IMR-90 (cell line): ENCODE measurements at regions not wholly inside any gene's neighbourhood (a gene's known extent, or its start where the extent isn't known, plus 50 kb on each side); places are given as distances from the start of the nearest gene placed in this dataset.

Source experiments
- ATAC-seq: fragments of 200-7000 bp; cut with Tn5 transposase; 2 replicates; pipeline ENCODE4 v1.9.1; 2020; ENCODE audit warnings: low read depth, mild to moderate bottlenecking, moderate library complexity
- BruUV-seq: library from RNA; stranded (reverse); fragments of 400-500 nt; replicated peaks from 2 replicates; lab custom pipeline; 2021; lab: Mats Ljungman, UMichigan
- CTCF ChIA-PET: fragments of 300-600 bp; formaldehyde crosslinking; extraction: SDS; loops from one replicate; lab custom pipeline; 2021; ENCODE audit warnings: antibody characterized with exemption; lab: Yijun Ruan, JAX
- POLR2A ChIA-PET: fragments of 300-600 bp; sonication (Branson Sonifier 250); formaldehyde crosslinking; loops from one replicate; lab custom pipeline; 2022; ENCODE audit warnings: antibody characterized with exemption; ENCODE audit not compliant: unreplicated experiment; lab: Charles Lee
- DNase-seq: peaks from one replicate; pipeline ENCODE4 v3.0.0; 2013
- H2AFZ ChIP-seq: replicated peaks from 2 replicates; pipeline ENCODE3; 2013; ENCODE audit warnings: low read length, mild to moderate bottlenecking; ENCODE audit not compliant: poor library complexity
- H2AK5ac ChIP-seq: 2 replicates; pipeline ENCODE4 v1.6.1; 2013; ENCODE audit warnings: low read depth, low read length, inconsistent platforms
- H2AK9ac ChIP-seq: replicated peaks from 2 replicates; pipeline ENCODE3; 2013; ENCODE audit warnings: mild to moderate bottlenecking, low read depth, low read length, moderate library complexity; ENCODE audit not compliant: poor library complexity
- H2BK120ac ChIP-seq: 2 replicates; pipeline ENCODE4 v1.6.1; 2013; ENCODE audit warnings: low read depth, low read length, inconsistent platforms
- H2BK15ac ChIP-seq: 3 replicates; pipeline ENCODE4 v1.6.1; 2013; ENCODE audit warnings: low read depth, low read length, inconsistent platforms
- H2BK20ac ChIP-seq: 2 replicates; pipeline ENCODE4 v1.6.1; 2013; ENCODE audit warnings: low read depth, mild to moderate bottlenecking, inconsistent platforms, low read length, moderate library complexity
- H2BK5ac ChIP-seq: 2 replicates; pipeline ENCODE4 v1.6.1; 2013; ENCODE audit warnings: mild to moderate bottlenecking, low read depth, low read length, inconsistent platforms; ENCODE audit not compliant: poor library complexity, severe bottlenecking
- H3K14ac ChIP-seq: replicated peaks from 2 replicates; pipeline ENCODE4 v1.6.1; 2013; ENCODE audit warnings: low read depth, low read length, inconsistent platforms
- H3K18ac ChIP-seq: 2 replicates; pipeline ENCODE4 v1.6.1; 2013; ENCODE audit warnings: low read depth, low read length, control low read depth
- H3K23ac ChIP-seq: 2 replicates; pipeline ENCODE4 v1.6.1; 2013; ENCODE audit warnings: low read depth, low read length, inconsistent platforms
- H3K27ac ChIP-seq: 2 replicates; pipeline ENCODE4 v1.5.1; 2013; ENCODE audit warnings: mild to moderate bottlenecking, control low read depth, low read length; ENCODE audit not compliant: insufficient read depth
- H3K27me3 ChIP-seq: 2 replicates; pipeline ENCODE4 v1.6.1; 2013; ENCODE audit warnings: low read length; ENCODE audit not compliant: control insufficient read depth, insufficient read depth
- H3K36me3 ChIP-seq: 2 replicates; pipeline ENCODE4 v1.6.1; 2013; ENCODE audit warnings: low read length, mixed read lengths; ENCODE audit not compliant: control insufficient read depth, insufficient read depth
- H3K4ac ChIP-seq: 2 replicates; pipeline ENCODE4 v1.6.1; 2013; ENCODE audit warnings: low read depth, low read length, inconsistent platforms
- H3K4me1 ChIP-seq: 2 replicates; pipeline ENCODE4 v1.6.1; 2013; ENCODE audit warnings: low read length, mixed read lengths; ENCODE audit not compliant: control insufficient read depth, insufficient read depth
- H3K4me2 ChIP-seq: 2 replicates; pipeline ENCODE4 v1.6.1; 2013; ENCODE audit warnings: low read depth, mild to moderate bottlenecking, control low read depth, low read length, moderate library complexity
- H3K4me3 ChIP-seq: 2 replicates; pipeline ENCODE4 v1.5.1; 2013; ENCODE audit warnings: low read depth, mild to moderate bottlenecking, control low read depth, low read length, moderate library complexity; ENCODE audit not compliant: insufficient read depth
- H3K56ac ChIP-seq: 2 replicates; pipeline ENCODE4 v1.6.1; 2013; ENCODE audit warnings: low read length, inconsistent platforms; ENCODE audit not compliant: insufficient read depth; ENCODE audit errors: extremely low read depth
- H3K79me1 ChIP-seq, 2 experiments: 2 replicates each; pipeline ENCODE4 v1.6.1; 2013; ENCODE audit warnings: low read length in 2 of 2, inconsistent platforms in 1 of 2, low read depth in 1 of 2
- H3K9ac ChIP-seq: 2 replicates; pipeline ENCODE4 v1.6.1; 2013; ENCODE audit warnings: low read depth, low read length, control low read depth
- H3K9me1 ChIP-seq: 2 replicates; pipeline ENCODE4 v1.6.1; 2013; ENCODE audit warnings: low read length, inconsistent platforms; ENCODE audit not compliant: insufficient read depth
- H3K9me3 ChIP-seq: 2 replicates; pipeline ENCODE4 v1.6.1; 2013; ENCODE audit warnings: low read length; ENCODE audit not compliant: control insufficient read depth, insufficient read depth
- H4K20me1 ChIP-seq: 2 replicates; pipeline ENCODE4 v1.6.1; 2013; ENCODE audit warnings: low read length, inconsistent platforms; ENCODE audit not compliant: insufficient read depth
- H4K5ac ChIP-seq: 2 replicates; pipeline ENCODE4 v1.6.1; 2013; ENCODE audit warnings: mild to moderate bottlenecking, low read depth, low read length, control low read depth
- H4K8ac ChIP-seq, 2 experiments: 2 replicates each; pipeline ENCODE4 v1.6.1; 2013; ENCODE audit warnings: low read depth in 2 of 2, low read length in 2 of 2, control low read depth in 1 of 2, inconsistent platforms in 1 of 2
- H4K91ac ChIP-seq: 2 replicates; pipeline ENCODE4 v1.6.1; 2013; ENCODE audit warnings: low read depth, low read length, inconsistent platforms; ENCODE audit not compliant: insufficient read depth
- BHLHE40 ChIP-seq: fragments of 150-350 bp; IDR thresholded peaks from 2 replicates; pipeline ENCODE4 v1.6.1; 2016; ENCODE audit warnings: mild to moderate bottlenecking, low read depth, low read length
- CEBPB ChIP-seq: IDR thresholded peaks from 2 replicates; pipeline ENCODE4 v1.6.1; 2012; ENCODE audit warnings: low read depth, low read length, improper control_type of control experiment
- CHD1 ChIP-seq: IDR thresholded peaks from 2 replicates; pipeline ENCODE4 v1.6.1; 2012; ENCODE audit warnings: low read depth, low read length, improper control_type of control experiment
- CTCF ChIP-seq: conservative IDR thresholded peaks from 2 replicates; pipeline ENCODE4 v1.5.1; 2012; ENCODE audit warnings: mild to moderate bottlenecking, low read depth, low read length, improper control_type of control experiment
- ELK1 ChIP-seq: fragments of 150-350 bp; IDR thresholded peaks from 2 replicates; pipeline ENCODE4 v1.6.1; 2016; ENCODE audit warnings: low read depth, mild to moderate bottlenecking, low read length, moderate library complexity, borderline replicate concordance
- FOS ChIP-seq: fragments of 150-350 bp; IDR thresholded peaks from 2 replicates; pipeline ENCODE4 v1.6.1; 2016; ENCODE audit warnings: low read depth, low read length
- MAFK ChIP-seq: IDR thresholded peaks from 2 replicates; pipeline ENCODE4 v1.6.1; 2012; ENCODE audit warnings: low read depth, low read length, improper control_type of control experiment
- MAZ ChIP-seq: IDR thresholded peaks from 2 replicates; pipeline ENCODE4 v1.6.1; 2012; ENCODE audit warnings: low read depth, mild to moderate bottlenecking, low read length, improper control_type of control experiment, moderate library complexity, borderline replicate concordance
- MXI1 ChIP-seq: IDR thresholded peaks from 2 replicates; pipeline ENCODE4 v1.6.1; 2012; ENCODE audit warnings: low read depth, mild to moderate bottlenecking, low read length, moderate library complexity, borderline replicate concordance
- NFE2L2 ChIP-seq: fragments of 150-350 bp; IDR thresholded peaks from 2 replicates; pipeline ENCODE4 v1.6.1; 2016; ENCODE audit warnings: low read depth, mild to moderate bottlenecking, low read length
- POLR2A ChIP-seq: IDR thresholded peaks from 2 replicates; pipeline ENCODE4 v1.6.1; 2012; ENCODE audit warnings: mild to moderate bottlenecking, low read depth, low read length
- RAD21 ChIP-seq: IDR thresholded peaks from 2 replicates; pipeline ENCODE4 v1.6.1; 2012; ENCODE audit warnings: low read length, improper control_type of control experiment
- RCOR1 ChIP-seq: IDR thresholded peaks from 2 replicates; pipeline ENCODE4 v1.6.1; 2012; ENCODE audit warnings: mild to moderate bottlenecking, low read length, improper control_type of control experiment; ENCODE audit not compliant: insufficient replicate concordance
- RFX5 ChIP-seq: IDR thresholded peaks from 2 replicates; pipeline ENCODE4 v1.8.0; 2012; ENCODE audit warnings: low read depth, mild to moderate bottlenecking, low read length, moderate library complexity
- SMC3 ChIP-seq: fragments of 150-350 bp; IDR thresholded peaks from 2 replicates; pipeline ENCODE4 v1.6.1; 2016; ENCODE audit warnings: low read depth, mild to moderate bottlenecking, antibody characterized with exemption, low read length, moderate library complexity
- USF2 ChIP-seq: fragments of 150-350 bp; IDR thresholded peaks from 2 replicates; pipeline ENCODE4 v1.6.1; 2017; ENCODE audit warnings: mild to moderate bottlenecking, antibody characterized with exemption, low read length, low read depth
- WGBS, 2 experiments: methylation state at CpG; one replicate each; pipeline versions ENCODE4 v1.1.5 to v1.1.7; 2013; ENCODE audit warnings: missing lambda C conversion rate in 2 of 2; ENCODE audit not compliant: insufficient read length in 1 of 2; ENCODE audit errors: extremely low coverage in 2 of 2; 5-methylcytosine and 5-hydroxymethylcytosine counted together
- dilution Hi-C: fragments of 300-500 bp; cut with HindIII; formaldehyde crosslinking; loops from one replicate; pipeline ENCODE4 v1.14.3; 2018; ENCODE audit warnings: low sequenced_read_pairs; ENCODE audit not compliant: unreplicated experiment
- in situ Hi-C: fragments of 300-500 bp; cut with MboI; formaldehyde crosslinking; loops from 3 replicates; pipeline ENCODE4 v1.14.3; 2019; ENCODE audit warnings: low sequenced_read_pairs, inconsistent platforms, mixed read lengths
- intact Hi-C: fragments of 100-400 bp; cut with micrococcal nuclease; formaldehyde crosslinking; loops from 2 replicates; pipeline ENCODE4 v1.10.0; 2022

GRCh38 chr18:70578480-70578879 is 289.6 kb downstream of the SOCS6 start:
- no peak overlapping the region for H3K56ac ChIP-seq
- no peak overlapping the region for H3K18ac ChIP-seq
- H2AK5ac ChIP-seq: no peak overlapping the region
- ChIA-PET POLR2A (no interaction called here), CTCF (no interaction called here)
- BruUV-seq: no TSS peak
- no peak overlapping the region for H3K4me3 ChIP-seq
- ATAC-seq (no peak), DNase-seq (no peak)
- H2BK5ac ChIP-seq: no peak overlapping the region
- in situ Hi-C loops (no loop called here), dilution Hi-C loops (no loop called here), intact Hi-C loops (no loop called here)
- no peak overlapping the region for H3K23ac ChIP-seq
- H2BK15ac ChIP-seq: no peak overlapping the region
- no peaks in the 10 kb centered on the region for H3K9me3 ChIP-seq
- no peak overlapping the region for H4K8ac ChIP-seq
- no peak for TF ChIP-seq CTCF
- no peak for TF ChIP-seq MAZ
- no peak for TF ChIP-seq USF2
- no peak for TF ChIP-seq RCOR1
- no peak for TF ChIP-seq MAFK
- TF ChIP-seq RFX5: no peak
- no peak for TF ChIP-seq CHD1
- TF ChIP-seq CEBPB: no peak
- TF ChIP-seq MXI1: no peak
- TF ChIP-seq ELK1: no peak
- TF ChIP-seq SMC3: no peak
- no peak for TF ChIP-seq NFE2L2
- no peak for TF ChIP-seq FOS
- no peak for TF ChIP-seq POLR2A
- TF ChIP-seq RAD21: no peak
- TF ChIP-seq BHLHE40: no peak
- no peaks in the 10 kb centered on the region for H4K20me1 ChIP-seq
- H4K91ac ChIP-seq: no peak overlapping the region
- no peak overlapping the region for H2BK120ac ChIP-seq
- no peak overlapping the region for H3K27ac ChIP-seq
- H3K4me2 ChIP-seq: no peak overlapping the region
- H3K27me3 ChIP-seq: no peaks in the 10 kb centered on the region
- H3K4ac ChIP-seq: no peak overlapping the region
- no peak overlapping the region for H2AK9ac ChIP-seq
- no peaks in the 10 kb centered on the region for H3K79me1 ChIP-seq
- H4K5ac ChIP-seq: no peak overlapping the region
- H3K14ac ChIP-seq: no peak overlapping the region
- no peaks in the 10 kb centered on the region for H3K9me1 ChIP-seq
- 13% methylated on average over 5 of the region's 6 CpGs; no CpG with 5 or more reads in 1 of the 2 experiments for WGBS, 2 experiments
- H3K9ac ChIP-seq: no peak overlapping the region
- H3K36me3 ChIP-seq: no peaks in the 10 kb centered on the region
- no peaks in the 10 kb centered on the region for H3K4me1 ChIP-seq
- no peak overlapping the region for H2AFZ ChIP-seq
- no peak overlapping the region for H2BK20ac ChIP-seq
